Osteoblast (primary cell): ENCODE measurements at regions not wholly inside any gene's neighbourhood (a gene's known extent, or its start where the extent isn't known, plus 50 kb on each side); places are given as distances from the start of the nearest gene placed in this dataset.

Experiments used
- DNase-seq: peaks from one replicate; pipeline ENCODE4 v3.0.0; 2011; ENCODE audit warnings: low spot score, mixed read lengths; ENCODE audit not compliant: insufficient read length; ENCODE audit errors: missing footprints
- H2AFZ ChIP-seq: 2 replicates; pipeline ENCODE4 v1.6.0; 2011; ENCODE audit warnings: mild to moderate bottlenecking, low read length
- H3K27ac ChIP-seq: 2 replicates; pipeline ENCODE4 v1.5.1; 2011; ENCODE audit warnings: mild to moderate bottlenecking, low read depth, low read length, moderate library complexity
- H3K27me3 ChIP-seq: 2 replicates; pipeline ENCODE4 v1.6.0; 2012; ENCODE audit warnings: mild to moderate bottlenecking, control low read depth, inconsistent platforms, low read length, moderate library complexity; ENCODE audit not compliant: insufficient read depth
- H3K36me3 ChIP-seq: 2 replicates; pipeline ENCODE4 v1.5.1; 2011; ENCODE audit warnings: mild to moderate bottlenecking, low read length, control low read depth, moderate library complexity; ENCODE audit not compliant: insufficient read depth
- H3K4me1 ChIP-seq: 2 replicates; pipeline ENCODE4 v1.5.1; 2011; ENCODE audit warnings: mild to moderate bottlenecking, low read length, control low read depth, moderate library complexity; ENCODE audit not compliant: insufficient read depth
- H3K4me2 ChIP-seq: 2 replicates; pipeline ENCODE4 v1.6.0; 2011; ENCODE audit warnings: mild to moderate bottlenecking, low read length; ENCODE audit not compliant: insufficient read depth
- H3K4me3 ChIP-seq: fragments of 200-600 bp; sonication (generic); 3 replicates; pipeline ENCODE4 v1.5.1; 2012; ENCODE audit warnings: mild to moderate bottlenecking, low read length, inconsistent platforms; ENCODE audit not compliant: insufficient read depth
- H3K79me2 ChIP-seq: 2 replicates; pipeline ENCODE4 v1.6.0; 2012; ENCODE audit warnings: mild to moderate bottlenecking, low read length, control low read depth, inconsistent platforms; ENCODE audit not compliant: insufficient read depth
- H3K9me3 ChIP-seq: 2 replicates; pipeline ENCODE4 v1.5.1; 2011; ENCODE audit warnings: low read depth, low read length, control low read depth
- H4K20me1 ChIP-seq: 2 replicates; pipeline ENCODE4 v1.6.0; 2012; ENCODE audit warnings: mild to moderate bottlenecking, low read length, control low read depth; ENCODE audit not compliant: insufficient read depth
- CTCF ChIP-seq: IDR thresholded peaks from 2 replicates; pipeline ENCODE4 v1.5.1; 2011; ENCODE audit warnings: mild to moderate bottlenecking, low read depth, low read length, moderate library complexity; ENCODE audit errors: extremely low read depth

DNA sequence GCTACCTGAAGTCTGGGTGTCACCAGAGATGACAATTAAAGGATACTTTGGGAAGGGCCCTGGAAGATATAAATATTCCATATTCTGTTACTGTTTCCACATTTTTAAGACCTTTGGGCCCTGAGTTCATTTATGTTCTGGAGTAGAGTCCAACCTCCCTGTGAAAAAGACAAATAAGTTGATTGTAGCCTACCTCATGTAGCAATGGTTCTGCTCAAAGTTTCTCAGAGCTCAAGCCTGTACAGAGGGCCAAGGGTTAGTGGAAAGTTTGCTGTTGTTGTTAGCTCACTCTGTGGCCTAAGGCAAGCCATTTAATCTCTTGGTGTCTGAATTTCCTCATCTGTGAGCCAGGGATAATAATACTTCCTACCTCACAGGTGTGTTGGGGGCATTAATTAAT is 284.7 kb upstream of the DDHD1 start:
- TF ChIP-seq CTCF = no peak
- no peaks in the 10 kb centered on the region for H3K9me3 ChIP-seq
- no peak overlapping the region for H3K4me2 ChIP-seq
- H3K27me3 ChIP-seq = peaks cover 2% of the 10 kb centered on the region
- no peaks in the 10 kb centered on the region for H3K79me2 ChIP-seq
- H4K20me1 ChIP-seq = no peaks in the 10 kb centered on the region
- H3K4me1 ChIP-seq = no peaks in the 10 kb centered on the region
- H3K4me3 ChIP-seq = no peak overlapping the region
- no peak for DNase-seq
- H3K27ac ChIP-seq = no peak overlapping the region
- H2AFZ ChIP-seq = no peak overlapping the region
- H3K36me3 ChIP-seq = no peaks in the 10 kb centered on the region

DNA sequence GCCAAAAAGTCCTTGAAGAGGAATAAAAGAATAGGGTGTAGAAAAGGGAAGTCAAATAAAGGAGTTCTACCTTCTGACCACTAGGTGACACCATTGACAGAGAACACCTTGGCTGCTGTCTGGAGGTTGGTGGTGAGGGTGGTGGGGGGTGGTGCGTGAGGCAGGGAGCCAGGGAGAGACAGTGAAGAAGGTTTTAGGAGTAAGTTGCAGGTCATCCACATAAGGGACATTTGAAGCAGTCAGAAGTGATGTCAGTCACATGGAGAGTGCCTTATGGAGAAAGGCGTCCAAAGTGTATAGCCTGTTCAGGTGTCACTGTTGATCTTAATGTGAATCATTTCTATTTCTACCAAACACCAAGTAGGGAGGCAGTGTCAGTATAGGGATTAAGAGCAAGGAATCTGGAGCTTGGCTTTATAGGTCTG is 279.3 kb upstream of the DDHD1 start:
- H3K27me3 ChIP-seq = peaks cover 2% of the 10 kb centered on the region
- no peaks in the 10 kb centered on the region for H4K20me1 ChIP-seq
- no peak overlapping the region for H3K4me3 ChIP-seq
- H3K4me1 ChIP-seq = no peaks in the 10 kb centered on the region
- H3K9me3 ChIP-seq = no peaks in the 10 kb centered on the region
- DNase-seq = peak; percentile 82
- H2AFZ ChIP-seq = no peak overlapping the region
- no peak overlapping the region for H3K27ac ChIP-seq
- peak; percentile 69 for TF ChIP-seq CTCF
- H3K36me3 ChIP-seq = no peaks in the 10 kb centered on the region
- H3K79me2 ChIP-seq = no peaks in the 10 kb centered on the region
- H3K4me2 ChIP-seq = no peak overlapping the region

DNA sequence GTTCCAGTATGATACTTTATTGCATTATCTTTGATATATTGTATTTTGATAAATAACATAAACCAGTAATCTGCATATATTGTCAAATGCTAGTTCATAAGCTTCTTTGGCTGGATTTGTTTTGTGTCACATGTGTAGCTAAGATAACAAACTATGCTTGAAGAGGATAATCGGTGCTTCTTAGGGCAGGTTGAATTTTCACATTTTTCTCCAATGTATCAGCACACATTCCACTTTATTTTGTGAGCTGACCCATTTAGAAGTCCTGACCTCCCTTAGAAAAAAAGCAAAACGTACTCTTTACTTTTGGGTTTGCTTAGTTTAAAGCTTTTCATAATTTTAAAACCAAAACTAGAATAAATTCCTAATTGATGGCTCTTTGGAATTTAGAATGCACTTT is 277.7 kb upstream of the DDHD1 start:
- Histone ChIP-seq H4K20me1 (no peaks in the 10 kb centered on the region), H3K4me2 (no peak overlapping the region), H3K4me1 (no peaks in the 10 kb centered on the region), H3K9me3 (no peaks in the 10 kb centered on the region), H3K36me3 (no peaks in the 10 kb centered on the region), H3K4me3 (no peak overlapping the region), H3K27ac (no peak overlapping the region), H3K79me2 (no peaks in the 10 kb centered on the region), H3K27me3 (peaks cover 2% of the 10 kb centered on the region), H2AFZ (no peak overlapping the region)
- no peak for DNase-seq
- no peak for TF ChIP-seq CTCF

DNA sequence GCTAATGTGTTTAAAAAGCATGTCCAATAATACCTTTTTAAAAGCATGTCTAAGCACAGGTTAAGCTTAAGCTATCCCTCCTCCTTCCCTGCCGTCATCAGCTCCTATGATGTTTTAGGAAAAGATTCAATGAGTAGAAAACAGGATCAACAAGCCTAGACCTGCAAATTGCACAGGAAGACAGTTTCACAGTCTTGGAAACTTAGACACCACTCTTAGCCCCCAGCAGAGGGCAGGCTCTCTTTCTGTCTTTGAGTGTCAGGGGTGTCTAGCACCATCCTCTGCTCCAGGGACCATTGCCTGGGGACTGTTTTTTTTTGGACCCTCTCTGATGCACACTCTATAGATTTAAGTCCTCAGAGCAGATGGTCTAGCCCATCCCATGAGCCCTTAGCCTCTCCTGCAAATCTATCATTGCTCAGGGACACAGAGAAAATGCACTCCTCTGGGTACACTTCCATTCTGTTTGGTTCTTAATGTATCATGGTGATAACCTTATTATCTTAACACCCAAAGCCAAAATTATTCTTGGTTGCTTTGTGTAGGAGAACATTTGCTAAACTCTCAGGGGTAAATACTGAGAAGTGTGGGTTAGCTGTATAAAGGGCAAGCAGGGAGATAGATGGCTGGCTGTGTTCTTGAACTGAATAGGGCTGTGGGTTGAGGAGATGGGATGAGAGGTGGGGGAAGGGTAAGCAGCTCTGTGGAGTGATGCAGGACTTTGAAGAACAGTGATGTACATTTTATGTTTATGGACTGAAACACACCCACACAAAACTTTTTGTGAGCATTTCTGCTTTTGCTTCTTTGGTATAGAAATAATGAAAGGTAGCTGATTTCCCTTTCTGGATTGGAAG is 259.9 kb upstream of the DDHD1 start:
- Histone ChIP-seq H3K27ac (no peak overlapping the region), H2AFZ (no peak overlapping the region), H3K79me2 (no peaks in the 10 kb centered on the region), H3K4me2 (no peak overlapping the region), H4K20me1 (no peaks in the 10 kb centered on the region), H3K9me3 (no peaks in the 10 kb centered on the region), H3K4me3 (no peak overlapping the region), H3K4me1 (peaks cover 16% of the 10 kb centered on the region), H3K36me3 (no peaks in the 10 kb centered on the region), H3K27me3 (no peaks in the 10 kb centered on the region)
- peak; percentile 60 for TF ChIP-seq CTCF
- no peak for DNase-seq
